SK-N-SH (cell line): ENCODE measurements at regions not wholly inside any gene's neighbourhood (a gene's known extent, or its start where the extent isn't known, plus 50 kb on each side); places are given as distances from the start of the nearest gene placed in this dataset.

ENCODE experiments used
- CTCF ChIA-PET: fragments of 300-600, 350-600 bp; formaldehyde crosslinking; extraction: SDS; loops from one replicate; lab custom pipeline; 2021; lab: Yijun Ruan, JAX
- POLR2A ChIA-PET: fragments of 350-600 bp; sonication (Branson Sonifier 250); formaldehyde crosslinking; extraction: SDS; loops from one replicate; lab custom pipeline; 2020; ENCODE audit warnings: antibody characterized with exemption, inconsistent platforms; lab: Yijun Ruan, JAX
- DNase-seq: peaks from one replicate; pipeline ENCODE4 v3.0.0; 2012
- H2AFZ ChIP-seq: fragments of 200-600 bp; sonication (generic); 2 replicates; pipeline ENCODE4 v1.8.1; 2016; ENCODE audit warnings: antibody characterized with exemption, mild to moderate bottlenecking, low read depth
- H3F3A ChIP-seq: fragments of 200-600 bp; sonication (generic); replicated peaks from 2 replicates; pipeline ENCODE3; 2016; ENCODE audit warnings: antibody characterized with exemption, mild to moderate bottlenecking; ENCODE audit not compliant: insufficient read depth
- H3K27ac ChIP-seq, 2 experiments: fragments of 200-500 bp in 1 of 2; fragments of 200-600 bp in 1 of 2; sonication (Bioruptor generic) in 1 of 2; sonication (generic), shearing (Covaris generic) in 1 of 2; 2 replicates each; pipeline versions ENCODE4 v1.5.1 to v1.6.1; 2014 to 2016; ENCODE audit warnings: low read depth in 2 of 2, inconsistent platforms in 1 of 2, low read length in 1 of 2, mild to moderate bottlenecking in 1 of 2, mixed read lengths in 1 of 2
- H3K27me3 ChIP-seq: fragments of 200-600 bp; sonication (generic), shearing (Covaris generic); 2 replicates; pipeline ENCODE4 v1.6.1; 2016; ENCODE audit warnings: mixed run types; ENCODE audit not compliant: insufficient read depth
- H3K36me3 ChIP-seq, 2 experiments: fragments of 200-500 bp in 1 of 2; fragments of 200-600 bp in 1 of 2; sonication (Bioruptor generic) in 1 of 2; sonication (generic) in 1 of 2; replicated peaks in 1 of 2; 2 replicates each; pipeline versions ENCODE3 to v1.5.1; 2014 to 2016; ENCODE audit warnings: low read length in 1 of 2, mild to moderate bottlenecking in 1 of 2; ENCODE audit not compliant: insufficient read depth in 2 of 2, control insufficient read depth in 1 of 2
- H3K4me1 ChIP-seq, 2 experiments: fragments of 200-500 bp in 1 of 2; fragments of 200-600 bp in 1 of 2; sonication (Bioruptor generic) in 1 of 2; sonication (generic), shearing (Covaris generic) in 1 of 2; 2 replicates each; pipeline versions ENCODE4 v1.5.1 to v1.6.1; 2014 to 2016; ENCODE audit warnings: low read depth in 1 of 2, low read length in 1 of 2, mixed run types in 1 of 2; ENCODE audit not compliant: insufficient read depth in 2 of 2, control insufficient read depth in 1 of 2
- H3K4me2 ChIP-seq: fragments of 200-600 bp; sonication (generic), shearing (Covaris generic); 2 replicates; pipeline ENCODE4 v1.6.1; 2017; ENCODE audit warnings: mixed run types
- H3K4me3 ChIP-seq, 2 experiments: fragments of 200-500 bp in 1 of 2; fragments of 200-600 bp in 1 of 2; sonication (Bioruptor generic) in 1 of 2; sonication (generic), shearing (Covaris generic) in 1 of 2; 2 replicates each; pipeline versions ENCODE4 v1.5.1 to v1.8.1; 2014 to 2016; ENCODE audit warnings: low read depth in 2 of 2, inconsistent platforms in 1 of 2, low read length in 1 of 2, mild to moderate bottlenecking in 1 of 2, mixed read lengths in 1 of 2, moderate library complexity in 1 of 2
- H3K79me2 ChIP-seq: fragments of 200-600 bp; sonication (generic); 2 replicates; pipeline ENCODE4 v1.8.1; 2017; ENCODE audit warnings: mild to moderate bottlenecking; ENCODE audit not compliant: insufficient read depth
- H3K9ac ChIP-seq: fragments of 200-600 bp; sonication (generic); 2 replicates; pipeline ENCODE4 v1.6.1; 2017; ENCODE audit warnings: mixed run types
- H3K9me2 ChIP-seq: fragments of 200-600 bp; sonication (generic); 2 replicates; pipeline ENCODE4 v1.6.1; 2017; ENCODE audit warnings: mixed run types
- H3K9me3 ChIP-seq: fragments of 200-600 bp; sonication (generic); 2 replicates; pipeline ENCODE4 v1.6.1; 2017; ENCODE audit warnings: mixed run types, mild to moderate bottlenecking, moderate library complexity
- H4K20me1 ChIP-seq: fragments of 200-600 bp; sonication (generic); 2 replicates; pipeline ENCODE4 v1.6.1; 2017; ENCODE audit warnings: mild to moderate bottlenecking, mixed run types; ENCODE audit not compliant: insufficient read depth
- CHD2 ChIP-seq: fragments of 150-350 bp; IDR thresholded peaks from 2 replicates; pipeline ENCODE4 v1.6.1; 2018; ENCODE audit warnings: low read length; ENCODE audit not compliant: partially characterized antibody
- FOSL2 ChIP-seq: IDR thresholded peaks from 2 replicates; pipeline ENCODE4 v1.4.0; 2012; ENCODE audit warnings: low read depth, mild to moderate bottlenecking, moderate library complexity, borderline replicate concordance
- FOXJ3 ChIP-seq: sonication (generic); formaldehyde crosslinking; IDR thresholded peaks from 2 replicates; pipeline ENCODE4 v1.5.1; 2020; ENCODE audit warnings: mild to moderate bottlenecking, missing genetic modification reagents
- FOXM1 ChIP-seq: IDR thresholded peaks from 2 replicates; pipeline ENCODE4 v1.4.0; 2012; ENCODE audit warnings: low read depth, mild to moderate bottlenecking
- GABPA ChIP-seq: IDR thresholded peaks from 2 replicates; pipeline ENCODE4 v1.4.0; 2012; ENCODE audit warnings: low read depth, mild to moderate bottlenecking
- GATA2 ChIP-seq: sonication (generic); formaldehyde crosslinking; IDR thresholded peaks from 2 replicates; pipeline ENCODE4 v1.5.0; 2020; ENCODE audit warnings: mild to moderate bottlenecking, missing genetic modification reagents
- PBX3 ChIP-seq: IDR thresholded peaks from 2 replicates; pipeline ENCODE4; 2012
- POLR2AphosphoS5 ChIP-seq: IDR thresholded peaks from 2 replicates; pipeline ENCODE4 v1.6.1; 2012; ENCODE audit warnings: low read depth, low read length
- RCOR1 ChIP-seq: fragments of 150-350 bp; IDR thresholded peaks from 2 replicates; pipeline ENCODE4 v1.6.1; 2017; ENCODE audit warnings: antibody characterized with exemption, low read length
- TCF12 ChIP-seq: IDR thresholded peaks from 2 replicates; pipeline ENCODE4 v1.4.0; 2012
- TEAD4 ChIP-seq: IDR thresholded peaks from 2 replicates; pipeline ENCODE4 v1.4.0; 2012; ENCODE audit warnings: mild to moderate bottlenecking, borderline replicate concordance; ENCODE audit not compliant: insufficient read depth
- ZBTB33 ChIP-seq: IDR thresholded peaks from 2 replicates; pipeline ENCODE4 v1.4.0; 2012; ENCODE audit warnings: low read depth, borderline replicate concordance
- WGBS: methylation state at CpG from one replicate; pipeline ENCODE4 v1.1.6; 2017; ENCODE audit warnings: low lambda C conversion rate; 5-methylcytosine and 5-hydroxymethylcytosine counted together
- TF ChIP-seq, protein P1 (sequence below): fragments of 150-350 bp; IDR thresholded peaks from 2 replicates; pipeline ENCODE4 v1.6.1; 2017; ENCODE audit warnings: antibody characterized with exemption, low read length, low read depth, borderline replicate concordance
- TF ChIP-seq, protein P2 (sequence below): IDR thresholded peaks from 2 replicates; pipeline ENCODE4 v1.4.0; 2012; ENCODE audit warnings: low read depth, borderline replicate concordance

GRCh38 chr5:40240111-40240510 is 439.6 kb upstream of the PTGER4 start:
- no peaks in the 10 kb centered on the region; the same call in 1 of the 2 replicates for H3K9me3 ChIP-seq
- CTCF ChIA-PET = interaction anchor here (0.6 kb wide), 1 partner anchor 27 kb away, joined by 3 read pairs; no protein-coding TSS in a partner anchor
- H4K20me1 ChIP-seq = no peaks in the 10 kb centered on the region
- H2AFZ ChIP-seq = no peak overlapping the region
- H3K79me2 ChIP-seq = no peaks in the 10 kb centered on the region
- H3K4me2 ChIP-seq = no peak overlapping the region
- no peaks in the 10 kb centered on the region for H3K4me1 ChIP-seq
- no peak for DNase-seq
- no peaks in the 10 kb centered on the region for H3K9me2 ChIP-seq
- WGBS = 0% methylated on average over 1 of the region's 1 CpG
- no peaks in the 10 kb centered on the region for H3K36me3 ChIP-seq
- H3K27me3 ChIP-seq = no peaks in the 10 kb centered on the region
- POLR2A ChIA-PET = no interaction called here
- TF ChIP-seq PBX3 (no peak), CHD2 (no peak), ZBTB33 (no peak), TEAD4 (no peak), RCOR1 (no peak), FOSL2 (no peak), TCF12 (no peak), FOXM1 (no peak), GABPA (no peak), FOXJ3 (CRISPR knock-in tag) (no peak), POLR2AphosphoS5 (no peak), GATA2 (CRISPR knock-in tag) (no peak)
- TF ChIP-seq, protein P1, sequence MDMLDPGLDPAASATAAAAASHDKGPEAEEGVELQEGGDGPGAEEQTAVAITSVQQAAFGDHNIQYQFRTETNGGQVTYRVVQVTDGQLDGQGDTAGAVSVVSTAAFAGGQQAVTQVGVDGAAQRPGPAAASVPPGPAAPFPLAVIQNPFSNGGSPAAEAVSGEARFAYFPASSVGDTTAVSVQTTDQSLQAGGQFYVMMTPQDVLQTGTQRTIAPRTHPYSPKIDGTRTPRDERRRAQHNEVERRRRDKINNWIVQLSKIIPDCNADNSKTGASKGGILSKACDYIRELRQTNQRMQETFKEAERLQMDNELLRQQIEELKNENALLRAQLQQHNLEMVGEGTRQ = no peak
- TF ChIP-seq, protein P2, sequence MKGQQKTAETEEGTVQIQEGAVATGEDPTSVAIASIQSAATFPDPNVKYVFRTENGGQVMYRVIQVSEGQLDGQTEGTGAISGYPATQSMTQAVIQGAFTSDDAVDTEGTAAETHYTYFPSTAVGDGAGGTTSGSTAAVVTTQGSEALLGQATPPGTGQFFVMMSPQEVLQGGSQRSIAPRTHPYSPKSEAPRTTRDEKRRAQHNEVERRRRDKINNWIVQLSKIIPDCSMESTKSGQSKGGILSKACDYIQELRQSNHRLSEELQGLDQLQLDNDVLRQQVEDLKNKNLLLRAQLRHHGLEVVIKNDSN = no peak
- no peak overlapping the region for H3K27ac ChIP-seq
- H3K4me3 ChIP-seq = no peak overlapping the region
- H3K9ac ChIP-seq = no peak overlapping the region
- H3F3A ChIP-seq = no peaks in the 10 kb centered on the region
